IMR-90 (cell line): ENCODE measurements at regions not wholly inside any gene's neighbourhood (a gene's known extent, or its start where the extent isn't known, plus 50 kb on each side); places are given as distances from the start of the nearest gene placed in this dataset.

ENCODE experiments used
- ATAC-seq: fragments of 200-7000 bp; cut with Tn5 transposase; 2 replicates; pipeline ENCODE4 v1.9.1; 2020; ENCODE audit warnings: low read depth, mild to moderate bottlenecking, moderate library complexity
- BruUV-seq: library from RNA; stranded (reverse); fragments of 400-500 nt; replicated peaks from 2 replicates; lab custom pipeline; 2021; lab: Mats Ljungman, UMichigan
- CTCF ChIA-PET: fragments of 300-600 bp; formaldehyde crosslinking; extraction: SDS; loops from one replicate; lab custom pipeline; 2021; ENCODE audit warnings: antibody characterized with exemption; lab: Yijun Ruan, JAX
- POLR2A ChIA-PET: fragments of 300-600 bp; sonication (Branson Sonifier 250); formaldehyde crosslinking; loops from one replicate; lab custom pipeline; 2022; ENCODE audit warnings: antibody characterized with exemption; ENCODE audit not compliant: unreplicated experiment; lab: Charles Lee
- DNase-seq: peaks from one replicate; pipeline ENCODE4 v3.0.0; 2013
- H2AFZ ChIP-seq: replicated peaks from 2 replicates; pipeline ENCODE3; 2013; ENCODE audit warnings: low read length, mild to moderate bottlenecking; ENCODE audit not compliant: poor library complexity
- H2AK5ac ChIP-seq: 2 replicates; pipeline ENCODE4 v1.6.1; 2013; ENCODE audit warnings: low read depth, low read length, inconsistent platforms
- H2AK9ac ChIP-seq: replicated peaks from 2 replicates; pipeline ENCODE3; 2013; ENCODE audit warnings: mild to moderate bottlenecking, low read depth, low read length, moderate library complexity; ENCODE audit not compliant: poor library complexity
- H2BK120ac ChIP-seq: 2 replicates; pipeline ENCODE4 v1.6.1; 2013; ENCODE audit warnings: low read depth, low read length, inconsistent platforms
- H2BK15ac ChIP-seq: 3 replicates; pipeline ENCODE4 v1.6.1; 2013; ENCODE audit warnings: low read depth, low read length, inconsistent platforms
- H2BK20ac ChIP-seq: 2 replicates; pipeline ENCODE4 v1.6.1; 2013; ENCODE audit warnings: low read depth, mild to moderate bottlenecking, inconsistent platforms, low read length, moderate library complexity
- H2BK5ac ChIP-seq: 2 replicates; pipeline ENCODE4 v1.6.1; 2013; ENCODE audit warnings: mild to moderate bottlenecking, low read depth, low read length, inconsistent platforms; ENCODE audit not compliant: poor library complexity, severe bottlenecking
- H3K14ac ChIP-seq: replicated peaks from 2 replicates; pipeline ENCODE4 v1.6.1; 2013; ENCODE audit warnings: low read depth, low read length, inconsistent platforms
- H3K18ac ChIP-seq: 2 replicates; pipeline ENCODE4 v1.6.1; 2013; ENCODE audit warnings: low read depth, low read length, control low read depth
- H3K23ac ChIP-seq: 2 replicates; pipeline ENCODE4 v1.6.1; 2013; ENCODE audit warnings: low read depth, low read length, inconsistent platforms
- H3K27ac ChIP-seq: 2 replicates; pipeline ENCODE4 v1.5.1; 2013; ENCODE audit warnings: mild to moderate bottlenecking, control low read depth, low read length; ENCODE audit not compliant: insufficient read depth
- H3K27me3 ChIP-seq: 2 replicates; pipeline ENCODE4 v1.6.1; 2013; ENCODE audit warnings: low read length; ENCODE audit not compliant: control insufficient read depth, insufficient read depth
- H3K36me3 ChIP-seq: 2 replicates; pipeline ENCODE4 v1.6.1; 2013; ENCODE audit warnings: low read length, mixed read lengths; ENCODE audit not compliant: control insufficient read depth, insufficient read depth
- H3K4ac ChIP-seq: 2 replicates; pipeline ENCODE4 v1.6.1; 2013; ENCODE audit warnings: low read depth, low read length, inconsistent platforms
- H3K4me1 ChIP-seq: 2 replicates; pipeline ENCODE4 v1.6.1; 2013; ENCODE audit warnings: low read length, mixed read lengths; ENCODE audit not compliant: control insufficient read depth, insufficient read depth
- H3K4me2 ChIP-seq: 2 replicates; pipeline ENCODE4 v1.6.1; 2013; ENCODE audit warnings: low read depth, mild to moderate bottlenecking, control low read depth, low read length, moderate library complexity
- H3K4me3 ChIP-seq: 2 replicates; pipeline ENCODE4 v1.5.1; 2013; ENCODE audit warnings: low read depth, mild to moderate bottlenecking, control low read depth, low read length, moderate library complexity; ENCODE audit not compliant: insufficient read depth
- H3K56ac ChIP-seq: 2 replicates; pipeline ENCODE4 v1.6.1; 2013; ENCODE audit warnings: low read length, inconsistent platforms; ENCODE audit not compliant: insufficient read depth; ENCODE audit errors: extremely low read depth
- H3K79me1 ChIP-seq, 2 experiments: 2 replicates each; pipeline ENCODE4 v1.6.1; 2013; ENCODE audit warnings: low read length in 2 of 2, inconsistent platforms in 1 of 2, low read depth in 1 of 2
- H3K9ac ChIP-seq: 2 replicates; pipeline ENCODE4 v1.6.1; 2013; ENCODE audit warnings: low read depth, low read length, control low read depth
- H3K9me1 ChIP-seq: 2 replicates; pipeline ENCODE4 v1.6.1; 2013; ENCODE audit warnings: low read length, inconsistent platforms; ENCODE audit not compliant: insufficient read depth
- H3K9me3 ChIP-seq: 2 replicates; pipeline ENCODE4 v1.6.1; 2013; ENCODE audit warnings: low read length; ENCODE audit not compliant: control insufficient read depth, insufficient read depth
- H4K20me1 ChIP-seq: 2 replicates; pipeline ENCODE4 v1.6.1; 2013; ENCODE audit warnings: low read length, inconsistent platforms; ENCODE audit not compliant: insufficient read depth
- H4K5ac ChIP-seq: 2 replicates; pipeline ENCODE4 v1.6.1; 2013; ENCODE audit warnings: mild to moderate bottlenecking, low read depth, low read length, control low read depth
- H4K8ac ChIP-seq, 2 experiments: 2 replicates each; pipeline ENCODE4 v1.6.1; 2013; ENCODE audit warnings: low read depth in 2 of 2, low read length in 2 of 2, control low read depth in 1 of 2, inconsistent platforms in 1 of 2
- H4K91ac ChIP-seq: 2 replicates; pipeline ENCODE4 v1.6.1; 2013; ENCODE audit warnings: low read depth, low read length, inconsistent platforms; ENCODE audit not compliant: insufficient read depth
- BHLHE40 ChIP-seq: fragments of 150-350 bp; IDR thresholded peaks from 2 replicates; pipeline ENCODE4 v1.6.1; 2016; ENCODE audit warnings: mild to moderate bottlenecking, low read depth, low read length
- CEBPB ChIP-seq: IDR thresholded peaks from 2 replicates; pipeline ENCODE4 v1.6.1; 2012; ENCODE audit warnings: low read depth, low read length, improper control_type of control experiment
- CHD1 ChIP-seq: IDR thresholded peaks from 2 replicates; pipeline ENCODE4 v1.6.1; 2012; ENCODE audit warnings: low read depth, low read length, improper control_type of control experiment
- FOS ChIP-seq: fragments of 150-350 bp; IDR thresholded peaks from 2 replicates; pipeline ENCODE4 v1.6.1; 2016; ENCODE audit warnings: low read depth, low read length
- MAFK ChIP-seq: IDR thresholded peaks from 2 replicates; pipeline ENCODE4 v1.6.1; 2012; ENCODE audit warnings: low read depth, low read length, improper control_type of control experiment
- MAZ ChIP-seq: IDR thresholded peaks from 2 replicates; pipeline ENCODE4 v1.6.1; 2012; ENCODE audit warnings: low read depth, mild to moderate bottlenecking, low read length, improper control_type of control experiment, moderate library complexity, borderline replicate concordance
- MXI1 ChIP-seq: IDR thresholded peaks from 2 replicates; pipeline ENCODE4 v1.6.1; 2012; ENCODE audit warnings: low read depth, mild to moderate bottlenecking, low read length, moderate library complexity, borderline replicate concordance
- NFE2L2 ChIP-seq: fragments of 150-350 bp; IDR thresholded peaks from 2 replicates; pipeline ENCODE4 v1.6.1; 2016; ENCODE audit warnings: low read depth, mild to moderate bottlenecking, low read length
- POLR2A ChIP-seq: IDR thresholded peaks from 2 replicates; pipeline ENCODE4 v1.6.1; 2012; ENCODE audit warnings: mild to moderate bottlenecking, low read depth, low read length
- RAD21 ChIP-seq: IDR thresholded peaks from 2 replicates; pipeline ENCODE4 v1.6.1; 2012; ENCODE audit warnings: low read length, improper control_type of control experiment
- RCOR1 ChIP-seq: IDR thresholded peaks from 2 replicates; pipeline ENCODE4 v1.6.1; 2012; ENCODE audit warnings: mild to moderate bottlenecking, low read length, improper control_type of control experiment; ENCODE audit not compliant: insufficient replicate concordance
- RFX5 ChIP-seq: IDR thresholded peaks from 2 replicates; pipeline ENCODE4 v1.8.0; 2012; ENCODE audit warnings: low read depth, mild to moderate bottlenecking, low read length, moderate library complexity
- SMC3 ChIP-seq: fragments of 150-350 bp; IDR thresholded peaks from 2 replicates; pipeline ENCODE4 v1.6.1; 2016; ENCODE audit warnings: low read depth, mild to moderate bottlenecking, antibody characterized with exemption, low read length, moderate library complexity
- USF2 ChIP-seq: fragments of 150-350 bp; IDR thresholded peaks from 2 replicates; pipeline ENCODE4 v1.6.1; 2017; ENCODE audit warnings: mild to moderate bottlenecking, antibody characterized with exemption, low read length, low read depth
- WGBS, 2 experiments: methylation state at CpG; one replicate each; pipeline versions ENCODE4 v1.1.5 to v1.1.7; 2013; ENCODE audit warnings: missing lambda C conversion rate in 2 of 2; ENCODE audit not compliant: insufficient read length in 1 of 2; ENCODE audit errors: extremely low coverage in 2 of 2; 5-methylcytosine and 5-hydroxymethylcytosine counted together
- dilution Hi-C: fragments of 300-500 bp; cut with HindIII; formaldehyde crosslinking; loops from one replicate; pipeline ENCODE4 v1.14.3; 2018; ENCODE audit warnings: low sequenced_read_pairs; ENCODE audit not compliant: unreplicated experiment
- in situ Hi-C: fragments of 300-500 bp; cut with MboI; formaldehyde crosslinking; loops from 3 replicates; pipeline ENCODE4 v1.14.3; 2019; ENCODE audit warnings: low sequenced_read_pairs, inconsistent platforms, mixed read lengths
- intact Hi-C: fragments of 100-400 bp; cut with micrococcal nuclease; formaldehyde crosslinking; loops from 2 replicates; pipeline ENCODE4 v1.10.0; 2022
- TF ChIP-seq, protein P1 (sequence below): conservative IDR thresholded peaks from 2 replicates; pipeline ENCODE4 v1.5.1; 2012; ENCODE audit warnings: mild to moderate bottlenecking, low read depth, low read length, improper control_type of control experiment
- TF ChIP-seq, protein P2 (sequence below): fragments of 150-350 bp; IDR thresholded peaks from 2 replicates; pipeline ENCODE4 v1.6.1; 2016; ENCODE audit warnings: low read depth, mild to moderate bottlenecking, low read length, moderate library complexity, borderline replicate concordance

DNA sequence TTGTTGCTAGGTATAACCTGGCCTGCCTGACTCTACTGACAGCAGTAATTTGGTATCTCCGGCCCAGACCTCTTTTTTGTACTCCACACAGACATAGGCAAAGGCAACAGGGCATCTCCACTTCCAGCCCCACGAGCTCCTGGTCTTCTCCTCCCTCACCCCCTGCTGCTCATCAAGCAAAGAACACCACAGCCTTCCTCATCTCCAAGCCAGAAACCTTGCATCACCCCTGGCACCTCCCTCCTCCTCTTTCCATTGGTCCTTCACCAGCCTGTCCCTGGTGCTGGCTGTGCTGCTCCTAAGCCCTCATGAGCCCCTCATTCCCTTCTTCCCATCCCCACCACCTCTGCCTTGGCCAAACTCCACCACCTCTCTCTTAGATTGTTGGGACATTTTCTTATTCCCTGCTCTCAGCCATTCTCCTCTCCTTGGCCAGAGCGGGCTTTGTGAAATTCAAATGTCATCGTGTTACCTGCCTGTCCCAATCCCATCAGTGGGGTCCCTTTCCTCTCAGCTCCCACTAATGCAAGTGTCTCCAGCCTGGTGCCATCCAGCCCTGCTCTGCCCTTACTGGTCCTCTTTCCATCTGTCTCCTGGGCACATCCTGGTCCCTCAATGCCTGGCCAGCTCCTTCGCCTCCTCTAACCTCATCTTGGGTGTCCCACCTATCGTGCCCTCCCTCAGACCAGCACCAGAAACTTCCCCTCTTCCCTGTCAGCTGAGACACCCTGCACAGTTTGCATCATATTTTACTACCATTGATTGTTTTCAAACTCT, 77.4 kb downstream of the INHBB start:
- Histone ChIP-seq H2BK20ac (no peak overlapping the region), H2AK9ac (no peak overlapping the region), H2AK5ac (no peak overlapping the region), H3K27me3 (peaks cover 81% of the 10 kb centered on the region), H3K36me3 (no peaks in the 10 kb centered on the region), H3K27ac (no peak overlapping the region), H4K8ac (no peak overlapping the region), H3K18ac (no peak overlapping the region), H3K23ac (no peak overlapping the region), H4K91ac (no peak overlapping the region), H2BK120ac (no peak overlapping the region), H3K4me3 (no peak overlapping the region), H3K9me1 (no peaks in the 10 kb centered on the region; the same call in 1 of the 2 replicates), H3K9me3 (no peaks in the 10 kb centered on the region; the same call in 1 of the 2 replicates), H2BK5ac (no peak overlapping the region), H2BK15ac (no peak overlapping the region), H3K4me2 (no peak overlapping the region), H3K56ac (no peak overlapping the region), H2AFZ (no peak overlapping the region), H4K20me1 (no peaks in the 10 kb centered on the region), H3K14ac (no peak overlapping the region), H3K4me1 (no peaks in the 10 kb centered on the region), H3K4ac (no peak overlapping the region), H3K9ac (no peak overlapping the region), H4K5ac (no peak overlapping the region), H3K79me1 (no peaks in the 10 kb centered on the region)
- 29% methylated on average over 4 of the region's 6 CpGs; no CpG with 5 or more reads in 1 of the 2 experiments for WGBS, 2 experiments
- ATAC-seq (no peak), DNase-seq (no peak)
- intact Hi-C loops (no loop called here), in situ Hi-C loops (no loop called here), dilution Hi-C loops (no loop called here)
- CTCF ChIA-PET, result interaction anchor here (1.1 kb wide), 1 partner anchor 253 kb away, joined by 4 read pairs; no protein-coding TSS in a partner anchor
- BruUV-seq, result no TSS peak
- POLR2A ChIA-PET, result no interaction called here
- TF ChIP-seq RAD21 (no peak), MAZ (no peak), SMC3 (no peak), POLR2A (no peak), NFE2L2 (no peak), BHLHE40 (no peak), RFX5 (no peak), FOS (no peak), CEBPB (no peak), RCOR1 (no peak), MXI1 (no peak), MAFK (no peak), USF2 (no peak), CHD1 (no peak)
- TF ChIP-seq, protein P1, sequence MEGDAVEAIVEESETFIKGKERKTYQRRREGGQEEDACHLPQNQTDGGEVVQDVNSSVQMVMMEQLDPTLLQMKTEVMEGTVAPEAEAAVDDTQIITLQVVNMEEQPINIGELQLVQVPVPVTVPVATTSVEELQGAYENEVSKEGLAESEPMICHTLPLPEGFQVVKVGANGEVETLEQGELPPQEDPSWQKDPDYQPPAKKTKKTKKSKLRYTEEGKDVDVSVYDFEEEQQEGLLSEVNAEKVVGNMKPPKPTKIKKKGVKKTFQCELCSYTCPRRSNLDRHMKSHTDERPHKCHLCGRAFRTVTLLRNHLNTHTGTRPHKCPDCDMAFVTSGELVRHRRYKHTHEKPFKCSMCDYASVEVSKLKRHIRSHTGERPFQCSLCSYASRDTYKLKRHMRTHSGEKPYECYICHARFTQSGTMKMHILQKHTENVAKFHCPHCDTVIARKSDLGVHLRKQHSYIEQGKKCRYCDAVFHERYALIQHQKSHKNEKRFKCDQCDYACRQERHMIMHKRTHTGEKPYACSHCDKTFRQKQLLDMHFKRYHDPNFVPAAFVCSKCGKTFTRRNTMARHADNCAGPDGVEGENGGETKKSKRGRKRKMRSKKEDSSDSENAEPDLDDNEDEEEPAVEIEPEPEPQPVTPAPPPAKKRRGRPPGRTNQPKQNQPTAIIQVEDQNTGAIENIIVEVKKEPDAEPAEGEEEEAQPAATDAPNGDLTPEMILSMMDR, result no peak
- TF ChIP-seq, protein P2, sequence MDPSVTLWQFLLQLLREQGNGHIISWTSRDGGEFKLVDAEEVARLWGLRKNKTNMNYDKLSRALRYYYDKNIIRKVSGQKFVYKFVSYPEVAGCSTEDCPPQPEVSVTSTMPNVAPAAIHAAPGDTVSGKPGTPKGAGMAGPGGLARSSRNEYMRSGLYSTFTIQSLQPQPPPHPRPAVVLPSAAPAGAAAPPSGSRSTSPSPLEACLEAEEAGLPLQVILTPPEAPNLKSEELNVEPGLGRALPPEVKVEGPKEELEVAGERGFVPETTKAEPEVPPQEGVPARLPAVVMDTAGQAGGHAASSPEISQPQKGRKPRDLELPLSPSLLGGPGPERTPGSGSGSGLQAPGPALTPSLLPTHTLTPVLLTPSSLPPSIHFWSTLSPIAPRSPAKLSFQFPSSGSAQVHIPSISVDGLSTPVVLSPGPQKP, result no peak
